Colonic mucosa (tissue), 4 donors: ENCODE measurements at regions not wholly inside any gene's neighbourhood (a gene's known extent, or its start where the extent isn't known, plus 50 kb on each side); places are given as distances from the start of the nearest gene placed in this dataset.
"Not testable (repeated sequence)": the region's sequence is repeated elsewhere in the genome, so short reads cannot be mapped to it uniquely, and the experiment has no call there.

Experiments
- DNase-seq: peaks from one replicate; pipeline ENCODE4 v3.0.0-alpha.2; 2020
- H3K27ac ChIP-seq: fragments of 200-600 bp; one replicate; pipeline ENCODE4 v1.8.0; 2021
- H3K27me3 ChIP-seq: fragments of 200-600 bp; one replicate; pipeline ENCODE4 v1.8.0; 2021
- H3K36me3 ChIP-seq: fragments of 200-600 bp; one replicate; pipeline ENCODE4 v1.8.0; 2021
- H3K4me1 ChIP-seq: fragments of 200-600 bp; one replicate; pipeline ENCODE4 v1.8.0; 2021; ENCODE audit warnings: mild to moderate bottlenecking
- H3K4me3 ChIP-seq: fragments of 200-600 bp; one replicate; pipeline ENCODE4 v1.8.0; 2021
- H3K9ac ChIP-seq, 2 donors: one replicate each; pipeline ENCODE4 v1.7.0; 2013; ENCODE audit warnings: control low read depth in 2 of 2, low read depth in 2 of 2, low read length in 2 of 2
- H3K9me3 ChIP-seq: fragments of 200-600 bp; one replicate; pipeline ENCODE4 v1.8.0; 2021
- CTCF ChIP-seq: fragments of 200-600 bp; IDR thresholded peaks from one replicate; pipeline ENCODE4 v1.8.0; 2022; ENCODE audit warnings: antibody characterized with exemption, mild to moderate bottlenecking
- intact Hi-C: fragments of 100-400 bp; cut with DNase I; formaldehyde crosslinking; loops from one replicate; pipeline ENCODE4 v1.14.1; 2022
- donor health status: healthy.
- donor health status: DM: no; HTN: no; CAD: no.
- donor health status: DM: no; HTN: no; CAD: no.

- intact Hi-C loops, result no loop called here
- TF ChIP-seq CTCF, result no peak
- H3K9ac ChIP-seq, result no peak overlapping the region
- H3K4me1 ChIP-seq, result no peaks in the 10 kb centered on the region
- H3K36me3 ChIP-seq, result no peaks in the 10 kb centered on the region
- H3K9me3 ChIP-seq, result no peaks in the 10 kb centered on the region
- H3K27me3 ChIP-seq, result no peaks in the 10 kb centered on the region
- no peak for DNase-seq
- no peak overlapping the region for H3K4me3 ChIP-seq
- no peak overlapping the region for H3K27ac ChIP-seq
Observed at GRCh38 chr9:135356796-135357195, 122.8 kb upstream of the PPP1R26 start.

- no peak for TF ChIP-seq CTCF
- Histone ChIP-seq H3K4me3 (no peak overlapping the region), H3K27ac (no peak overlapping the region), H3K9ac (no peak overlapping the region), H3K36me3 (no peaks in the 10 kb centered on the region), H3K27me3 (no peaks in the 10 kb centered on the region), H3K9me3 (no peaks in the 10 kb centered on the region), H3K4me1 (no peaks in the 10 kb centered on the region)
- no peak for DNase-seq
- intact Hi-C loops, result no loop called here
Observed at GRCh38 chr9:135357863-135358551, 121.6 kb upstream of the PPP1R26 start.

- no peak overlapping the region for H3K27ac ChIP-seq
- intact Hi-C loops, result no loop called here
- H3K27me3 ChIP-seq, result no peaks in the 10 kb centered on the region
- H3K9me3 ChIP-seq, result no peaks in the 10 kb centered on the region
- TF ChIP-seq CTCF, result no peak
- no peak overlapping the region for H3K9ac ChIP-seq
- H3K36me3 ChIP-seq, result no peaks in the 10 kb centered on the region
- H3K4me3 ChIP-seq, result no peak overlapping the region
- no peaks in the 10 kb centered on the region for H3K4me1 ChIP-seq
- no peak for DNase-seq
Observed at GRCh38 chr9:135358552-135358940, 121.0 kb upstream of the PPP1R26 start.

GRCh38 chr9:135359764-135360163, 119.8 kb upstream of the PPP1R26 start:
- DNase-seq, result no peak
- no peaks in the 10 kb centered on the region for H3K36me3 ChIP-seq
- intact Hi-C loops, result no loop called here
- no peaks in the 10 kb centered on the region for H3K9me3 ChIP-seq
- H3K27me3 ChIP-seq, result no peaks in the 10 kb centered on the region
- no peak for TF ChIP-seq CTCF
- H3K4me1 ChIP-seq, result no peaks in the 10 kb centered on the region
- H3K9ac ChIP-seq, result no peak overlapping the region
- no peak overlapping the region for H3K27ac ChIP-seq
- no peak overlapping the region for H3K4me3 ChIP-seq

GRCh38 chr9:135360617-135361016, 119.0 kb upstream of the PPP1R26 start:
- TF ChIP-seq CTCF, result no peak
- Histone ChIP-seq H3K4me1 (no peaks in the 10 kb centered on the region), H3K27ac (no peak overlapping the region), H3K9me3 (no peaks in the 10 kb centered on the region), H3K27me3 (no peaks in the 10 kb centered on the region), H3K4me3 (no peak overlapping the region), H3K9ac (no peak overlapping the region), H3K36me3 (no peaks in the 10 kb centered on the region)
- no peak for DNase-seq
- intact Hi-C loops, result no loop called here

- intact Hi-C loops, H3K9ac ChIP-seq, H3K4me3 ChIP-seq: not testable (repeated sequence)
Observed at GRCh38 chr9:135361668-135362067, 117.9 kb upstream of the PPP1R26 start.

More at GRCh38 chr9:135361668-135362067, 117.9 kb upstream of the PPP1R26 start:
- not testable (repeated sequence) for H3K27me3 ChIP-seq, DNase-seq, H3K4me1 ChIP-seq, H3K27ac ChIP-seq, H3K9me3 ChIP-seq, H3K36me3 ChIP-seq
